SHP77 treated with DMSO at 0.1 percent for 48 hours (cell line): ENCODE measurements at regions not wholly inside any gene's neighbourhood (a gene's known extent, or its start where the extent isn't known, plus 50 kb on each side); places are given as distances from the start of the nearest gene placed in this dataset.

ENCODE experiments used
- DNase-seq: peaks from one replicate; lab custom pipeline; 2025; lab: John Stamatoyannopoulos, UW

GRCh38 chr20:3309226-3309625 is 70.2 kb upstream of the SLC4A11 start:
- DNase-seq, result no peak

- no peak for DNase-seq
Observed at GRCh38 chr20:3307725-3308124, 68.7 kb upstream of the SLC4A11 start.

GRCh38 chr20:3307078-3307477 is 68.1 kb upstream of the SLC4A11 start:
- DNase-seq, result no peak

GRCh38 chr20:3306068-3306467 is 67.1 kb upstream of the SLC4A11 start:
- DNase-seq, result no peak

GRCh38 chr20:3304456-3304855 is 65.5 kb upstream of the SLC4A11 start:
- DNase-seq, result no peak

- no peak for DNase-seq
Observed at GRCh38 chr20:3297079-3297378, 58.0 kb upstream of the SLC4A11 start.

GRCh38 chr20:3296261-3297078 is 57.5 kb upstream of the SLC4A11 start:
- no peak for DNase-seq
